HG03378 (cell line): ENCODE measurements at regions not wholly inside any gene's neighbourhood (a gene's known extent, or its start where the extent isn't known, plus 50 kb on each side); places are given as distances from the start of the nearest gene placed in this dataset.

Experiments
- ATAC-seq: cut with Tn5 transposase; IDR thresholded peaks from one replicate; pipeline ENCODE4 v1.9.1; 2021; ENCODE audit warnings: mild to moderate bottlenecking, moderate library complexity; ENCODE audit not compliant: unreplicated experiment

- ATAC-seq: no peak
These were observed 951.0 kb downstream of the SORCS1 start for GRCh38 chr10:106213493-106213892.

GRCh38 chr10:106198275-106198674 lies 966.2 kb downstream of the SORCS1 start:
- no peak for ATAC-seq

GRCh38 chr10:106189292-106189691 lies 975.2 kb downstream of the SORCS1 start:
- peak; percentile 56 for ATAC-seq

DNA sequence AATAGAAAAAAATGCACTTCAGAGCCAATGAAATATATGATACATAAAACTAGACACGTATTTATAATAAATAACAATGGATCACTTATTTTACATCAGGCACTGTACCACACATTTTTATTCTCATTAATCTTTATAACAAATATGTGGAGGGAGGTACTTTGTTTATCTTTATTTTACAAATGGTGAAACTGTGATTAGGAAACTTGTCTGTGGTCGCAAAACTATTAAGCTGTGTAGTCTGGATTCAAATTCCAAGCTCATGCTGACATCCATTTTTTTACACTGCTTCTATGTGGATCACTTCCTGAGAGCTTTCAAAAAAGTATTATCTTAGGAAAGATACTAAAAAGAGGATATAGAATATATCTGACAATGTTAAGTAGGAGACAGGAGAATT lies 978.6 kb downstream of the SORCS1 start:
- ATAC-seq: no peak

- no peak for ATAC-seq
These were observed 981.5 kb downstream of the SORCS1 start for GRCh38 chr10:106183041-106183440.

DNA sequence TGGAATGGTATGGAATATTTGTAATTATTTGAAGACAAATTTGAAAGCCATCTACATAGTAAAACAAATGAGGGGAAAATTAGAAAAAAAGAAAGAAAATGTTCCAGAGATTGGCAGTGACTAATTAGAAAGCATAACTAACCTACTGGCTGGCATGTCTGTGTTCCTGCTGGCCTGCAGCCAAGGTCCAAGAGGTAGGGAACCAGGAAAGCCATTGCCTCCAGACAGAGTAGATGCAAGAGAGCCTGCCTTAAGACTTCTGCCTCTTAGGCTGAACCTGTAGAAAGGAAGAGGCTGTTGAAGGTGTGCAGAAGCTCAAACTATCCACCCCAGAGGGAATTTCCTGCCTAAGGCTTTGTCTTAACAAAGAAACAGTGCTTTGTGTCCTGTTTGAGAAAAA lies 982.0 kb downstream of the SORCS1 start:
- no peak for ATAC-seq

DNA sequence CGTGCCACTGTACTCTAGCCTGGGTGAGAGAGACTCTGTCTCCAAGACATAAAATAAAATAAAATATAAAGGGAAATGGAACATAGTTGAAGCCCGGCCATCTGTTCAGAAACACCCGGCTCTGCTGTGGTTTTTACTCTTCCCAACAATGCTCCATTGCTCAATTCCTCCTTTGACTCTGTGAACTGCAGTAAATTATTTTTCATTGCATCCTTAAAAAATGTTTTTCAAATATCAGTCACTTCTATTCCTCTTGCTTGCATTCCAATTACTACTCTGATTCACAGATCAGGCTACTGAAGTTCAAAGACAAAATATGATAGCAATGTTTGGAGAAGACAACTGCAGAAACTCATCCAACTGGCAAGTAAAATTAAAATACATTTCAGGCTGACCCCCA lies 983.0 kb downstream of the SORCS1 start:
- ATAC-seq: no peak

DNA sequence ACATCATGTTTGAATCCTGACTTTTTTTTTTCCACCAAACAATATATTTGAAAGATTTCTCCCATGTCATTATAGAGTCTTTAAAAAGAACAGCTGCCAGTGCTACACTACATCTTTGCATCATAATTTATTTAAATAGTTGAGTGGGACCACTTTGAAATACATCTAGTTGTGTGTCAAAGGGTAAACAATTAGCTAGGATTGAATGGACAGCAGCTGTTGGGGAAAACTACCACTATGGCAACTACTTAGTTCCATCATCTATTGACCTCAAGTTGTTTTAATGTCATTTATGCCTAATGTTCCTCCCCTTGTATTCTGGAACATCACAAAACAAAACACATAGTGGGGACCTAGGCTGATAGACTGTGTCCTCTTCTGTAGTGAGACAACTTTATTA lies 985.1 kb downstream of the SORCS1 start:
- no peak for ATAC-seq

DNA sequence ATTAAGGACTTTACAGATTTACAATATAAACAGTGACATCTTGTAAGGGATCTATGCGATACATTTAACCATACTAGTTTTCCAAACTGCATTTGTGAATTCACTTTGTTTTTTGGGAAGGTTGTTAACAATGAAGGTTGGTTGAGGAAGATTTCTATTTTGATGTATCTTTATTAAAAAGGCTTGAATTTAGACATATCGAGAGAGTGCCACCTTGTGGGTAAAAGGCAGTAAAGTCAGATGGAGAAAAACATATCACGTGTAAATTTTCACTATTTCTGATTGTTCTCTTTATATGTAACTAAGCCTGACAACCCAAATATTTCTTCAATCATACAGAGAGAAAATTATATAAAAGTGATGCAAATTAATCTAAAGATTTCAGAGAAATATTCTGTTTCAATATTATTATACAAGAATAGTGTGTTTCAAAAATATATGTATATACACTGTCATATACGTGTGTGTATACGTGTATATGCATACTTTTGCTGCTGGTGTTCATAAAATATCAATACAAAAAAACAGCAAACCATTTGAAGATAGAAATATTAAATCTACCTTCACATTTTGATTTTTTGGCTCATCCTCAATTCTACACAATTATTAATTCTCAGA lies 988.6 kb downstream of the SORCS1 start:
- ATAC-seq: no peak

DNA sequence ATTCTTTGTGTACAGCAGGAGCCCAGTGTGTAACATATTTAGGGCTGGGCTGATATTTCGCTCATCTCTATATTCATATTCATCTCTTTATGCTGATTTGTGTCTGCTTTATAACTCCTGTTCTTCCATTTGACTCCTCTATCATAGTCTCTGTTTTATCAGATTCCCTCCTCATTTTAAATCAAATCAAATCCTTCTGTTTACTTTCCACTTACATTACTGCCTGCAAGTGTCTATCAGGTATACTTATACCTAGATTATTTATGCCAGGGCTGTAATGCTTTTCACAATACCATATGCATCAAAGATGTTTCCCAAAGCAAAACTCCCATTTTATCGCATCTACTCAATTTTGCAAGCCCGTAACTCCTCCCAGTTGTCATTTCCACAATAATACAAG lies 990.7 kb downstream of the SORCS1 start:
- ATAC-seq: no peak

DNA sequence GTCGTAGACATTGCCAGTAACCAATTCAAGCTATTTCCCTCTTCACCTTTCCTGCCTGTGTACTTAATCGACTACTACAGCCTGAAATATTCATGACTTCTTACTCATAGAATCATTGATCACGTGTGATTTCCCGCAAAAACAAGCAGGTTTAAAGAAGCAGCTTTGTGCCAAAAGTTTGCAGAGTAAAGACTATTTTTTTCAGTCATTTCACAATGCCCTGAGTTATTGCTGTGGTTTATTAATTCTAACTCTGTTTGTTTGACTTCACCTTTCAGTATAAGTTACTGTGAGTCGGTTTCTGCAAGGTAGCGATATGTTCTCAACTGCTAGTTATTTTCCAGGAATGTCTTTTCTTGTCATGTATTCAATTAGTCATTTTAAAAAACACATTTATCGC lies 995.3 kb downstream of the SORCS1 start:
- ATAC-seq: no peak

DNA sequence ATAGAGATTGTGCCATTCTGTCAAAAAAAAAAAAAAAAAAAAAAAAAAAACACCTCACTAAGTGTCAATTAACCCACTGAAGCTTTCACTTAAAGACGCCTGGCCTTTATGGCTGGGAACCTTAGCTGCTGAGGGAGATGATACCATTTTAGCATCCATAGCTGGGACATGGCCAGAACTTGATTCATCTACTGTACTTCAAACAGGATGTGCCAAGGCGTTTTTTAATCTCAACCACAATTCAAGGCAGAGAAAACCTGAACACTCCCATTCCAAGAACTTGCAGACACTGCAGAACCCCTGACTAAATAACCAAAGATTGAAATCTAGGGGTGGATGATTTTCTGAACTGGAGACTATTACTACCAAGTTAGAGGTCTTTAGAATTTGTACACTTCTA lies 996.6 kb downstream of the SORCS1 start:
- ATAC-seq: no peak

DNA sequence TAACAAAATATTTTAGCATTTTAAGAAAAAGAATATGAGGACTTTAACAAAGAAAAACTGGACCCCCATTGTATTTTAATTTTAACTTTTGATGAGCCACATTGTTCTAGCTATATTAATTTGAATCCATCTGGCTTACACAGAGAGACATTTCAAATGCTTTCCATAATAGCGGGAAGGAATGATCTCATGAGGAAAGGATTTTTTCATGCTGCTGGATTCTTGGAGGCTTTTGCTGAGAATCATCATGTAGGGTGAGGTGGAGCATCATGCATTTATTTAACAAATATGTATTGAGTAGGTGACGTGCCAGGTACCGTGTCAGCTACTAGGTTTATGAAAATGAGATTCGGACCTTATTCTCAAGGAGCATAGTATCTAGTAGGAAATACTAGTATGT lies 1006.3 kb downstream of the SORCS1 start:
- ATAC-seq: no peak

GRCh38 chr10:106147021-106147420 lies 1017.5 kb downstream of the SORCS1 start:
- no peak for ATAC-seq

- no peak for ATAC-seq
These were observed 1024.6 kb downstream of the SORCS1 start for GRCh38 chr10:106139915-106140314.

- ATAC-seq: no peak
These were observed 1028.3 kb downstream of the SORCS1 start for GRCh38 chr10:106136175-106136574.

- ATAC-seq: no peak
These were observed 1030.0 kb downstream of the SORCS1 start for GRCh38 chr10:106134326-106135000.

GRCh38 chr10:106133451-106133850 lies 1031.1 kb downstream of the SORCS1 start:
- no peak for ATAC-seq

- ATAC-seq: no peak
These were observed 1031.5 kb downstream of the SORCS1 start for GRCh38 chr10:106132956-106133355.

GRCh38 chr10:106114656-106115186 lies 1049.8 kb downstream of the SORCS1 start:
- no peak for ATAC-seq

GRCh38 chr10:106111246-106111645 lies 1053.3 kb downstream of the SORCS1 start:
- no peak for ATAC-seq

GRCh38 chr10:106107706-106108105 lies 1056.8 kb downstream of the SORCS1 start:
- ATAC-seq: no peak

DNA sequence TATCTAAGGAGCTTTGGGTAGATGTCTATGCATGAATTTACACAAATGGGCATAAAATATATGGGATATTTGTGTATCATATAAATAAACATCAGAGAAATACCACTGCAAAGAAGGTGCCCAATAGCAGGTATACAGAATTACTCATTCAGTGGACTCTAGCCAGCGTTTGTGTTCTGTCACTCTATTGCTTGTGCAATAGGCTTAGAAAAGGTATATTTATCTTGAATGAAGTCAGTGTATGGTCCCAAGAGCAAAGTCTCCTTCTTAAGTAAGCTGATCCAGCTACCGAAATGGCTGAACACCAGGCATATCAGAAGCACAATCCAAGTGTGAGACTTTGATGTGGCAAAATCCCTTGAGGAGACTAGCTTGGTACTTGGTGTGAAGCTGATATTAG lies 1058.4 kb downstream of the SORCS1 start:
- ATAC-seq: no peak
